SK-N-SH treated with all-trans-retinoic acid at 6 μM for 48 hours (cell line): ENCODE measurements at regions not wholly inside any gene's neighbourhood (a gene's known extent, or its start where the extent isn't known, plus 50 kb on each side); places are given as distances from the start of the nearest gene placed in this dataset.
A peak's percentile ranks its signal among the peaks of the same experiment; 100 is the strongest.

ENCODE experiments used
- ATAC-seq: fragments of 200-7000 bp; cut with Tn5 transposase; 3 replicates; pipeline ENCODE4 v1.9.1; 2020; ENCODE audit warnings: mild to moderate bottlenecking, moderate library complexity
- ARNTL ChIP-seq: fragments of 450-650 bp; formaldehyde crosslinking; IDR thresholded peaks from 2 replicates; pipeline ENCODE4 v1.5.0; 2020; ENCODE audit warnings: low read depth, mild to moderate bottlenecking, moderate library complexity, borderline replicate concordance
- BACH2 ChIP-seq: fragments of 250-450 bp; sonication (Bioruptor Pico); IDR thresholded peaks from 2 replicates; pipeline ENCODE4 v1.9.0; 2021; ENCODE audit warnings: mild to moderate bottlenecking, borderline replicate concordance
- CREB5 ChIP-seq: fragments of 250-450 bp; sonication (Bioruptor Pico); IDR thresholded peaks from 2 replicates; pipeline ENCODE4 v1.5.1; 2020; ENCODE audit warnings: low read depth, mild to moderate bottlenecking, moderate library complexity
- CSDC2 ChIP-seq: fragments of 250-450 bp; sonication (Bioruptor Pico); IDR thresholded peaks from 2 replicates; pipeline ENCODE4 v1.5.0; 2020; ENCODE audit warnings: mild to moderate bottlenecking, moderate library complexity
- CSRNP3 ChIP-seq: fragments of 250-450 bp; sonication (Bioruptor Pico); IDR thresholded peaks from 2 replicates; pipeline ENCODE4 v1.5.1; 2021; ENCODE audit warnings: mild to moderate bottlenecking, moderate library complexity
- ESRRG ChIP-seq: fragments of 250-450 bp; sonication (Bioruptor Pico); IDR thresholded peaks from 2 replicates; pipeline ENCODE4 v1.6.1; 2021; ENCODE audit warnings: mild to moderate bottlenecking
- ISL1 ChIP-seq: fragments of 250-450 bp; sonication (Bioruptor Pico); IDR thresholded peaks from 2 replicates; pipeline ENCODE4 v2.1.2; 2022; ENCODE audit warnings: mild to moderate bottlenecking, moderate library complexity
- POU6F1 ChIP-seq: fragments of 250-450 bp; sonication (Bioruptor Pico); IDR thresholded peaks from 2 replicates; pipeline ENCODE4 v1.8.0; 2021; ENCODE audit warnings: low read depth, mild to moderate bottlenecking, moderate library complexity, borderline replicate concordance
- PPARA ChIP-seq: fragments of 250-450 bp; sonication (Bioruptor Pico); IDR thresholded peaks from 2 replicates; pipeline ENCODE4 v1.5.0; 2020; ENCODE audit warnings: mild to moderate bottlenecking, borderline replicate concordance
- RARB ChIP-seq: fragments of 250-450 bp; sonication (Bioruptor Pico); IDR thresholded peaks from 2 replicates; pipeline ENCODE4 v1.8.0; 2021; ENCODE audit warnings: mild to moderate bottlenecking, moderate library complexity
- SNAI2 ChIP-seq: fragments of 250-450 bp; sonication (Bioruptor Pico); IDR thresholded peaks from 2 replicates; pipeline ENCODE4 v1.5.0; 2020; ENCODE audit warnings: mild to moderate bottlenecking, moderate library complexity
- TCF4 ChIP-seq: fragments of 250-450 bp; sonication (Bioruptor Pico); IDR thresholded peaks from 2 replicates; pipeline ENCODE4 v1.8.0; 2021; ENCODE audit warnings: mild to moderate bottlenecking, moderate library complexity, borderline replicate concordance
- TOX ChIP-seq: fragments of 250-450 bp; sonication (Bioruptor Pico); IDR thresholded peaks from 2 replicates; pipeline ENCODE4 v1.8.0; 2021; ENCODE audit warnings: mild to moderate bottlenecking, moderate library complexity, borderline replicate concordance
- ZC3H10 ChIP-seq: fragments of 250-450 bp; sonication (Bioruptor Pico); IDR thresholded peaks from 2 replicates; pipeline ENCODE4 v1.5.1; 2021; ENCODE audit warnings: mild to moderate bottlenecking, moderate library complexity
- ZFP3 ChIP-seq: fragments of 250-450 bp; sonication (Bioruptor Pico); IDR thresholded peaks from 2 replicates; pipeline ENCODE4 v1.5.0; 2020; ENCODE audit warnings: mild to moderate bottlenecking, moderate library complexity
- ZNF70 ChIP-seq: fragments of 450-650 bp; formaldehyde crosslinking; IDR thresholded peaks from 2 replicates; pipeline ENCODE4 v1.5.0; 2020; ENCODE audit warnings: mild to moderate bottlenecking, moderate library complexity
- ZNF8 ChIP-seq: fragments of 450-650 bp; formaldehyde crosslinking; IDR thresholded peaks from 2 replicates; pipeline ENCODE4 v1.5.0; 2020; ENCODE audit warnings: mild to moderate bottlenecking, moderate library complexity
- TF ChIP-seq, protein P1 (sequence below): fragments of 250-450 bp; sonication (Bioruptor Pico); IDR thresholded peaks from 2 replicates; pipeline ENCODE4 v1.5.0; 2020; ENCODE audit warnings: mild to moderate bottlenecking, moderate library complexity
- TF ChIP-seq, protein P2 (sequence below): fragments of 250-450 bp; sonication (Bioruptor Pico); IDR thresholded peaks from 2 replicates; pipeline ENCODE4 v1.8.0; 2020; ENCODE audit warnings: mild to moderate bottlenecking, moderate library complexity, borderline replicate concordance

- no peak for TF ChIP-seq POU6F1 (CRISPR knock-in tag)
- TF ChIP-seq ZNF70 (CRISPR knock-in tag) = no peak
- TF ChIP-seq, all 23 proteins: peak for 3
These were observed 136.1 kb upstream of the MAP1LC3B2 start (continued) for GRCh38 chr12:116423094-116423493.

DNA sequence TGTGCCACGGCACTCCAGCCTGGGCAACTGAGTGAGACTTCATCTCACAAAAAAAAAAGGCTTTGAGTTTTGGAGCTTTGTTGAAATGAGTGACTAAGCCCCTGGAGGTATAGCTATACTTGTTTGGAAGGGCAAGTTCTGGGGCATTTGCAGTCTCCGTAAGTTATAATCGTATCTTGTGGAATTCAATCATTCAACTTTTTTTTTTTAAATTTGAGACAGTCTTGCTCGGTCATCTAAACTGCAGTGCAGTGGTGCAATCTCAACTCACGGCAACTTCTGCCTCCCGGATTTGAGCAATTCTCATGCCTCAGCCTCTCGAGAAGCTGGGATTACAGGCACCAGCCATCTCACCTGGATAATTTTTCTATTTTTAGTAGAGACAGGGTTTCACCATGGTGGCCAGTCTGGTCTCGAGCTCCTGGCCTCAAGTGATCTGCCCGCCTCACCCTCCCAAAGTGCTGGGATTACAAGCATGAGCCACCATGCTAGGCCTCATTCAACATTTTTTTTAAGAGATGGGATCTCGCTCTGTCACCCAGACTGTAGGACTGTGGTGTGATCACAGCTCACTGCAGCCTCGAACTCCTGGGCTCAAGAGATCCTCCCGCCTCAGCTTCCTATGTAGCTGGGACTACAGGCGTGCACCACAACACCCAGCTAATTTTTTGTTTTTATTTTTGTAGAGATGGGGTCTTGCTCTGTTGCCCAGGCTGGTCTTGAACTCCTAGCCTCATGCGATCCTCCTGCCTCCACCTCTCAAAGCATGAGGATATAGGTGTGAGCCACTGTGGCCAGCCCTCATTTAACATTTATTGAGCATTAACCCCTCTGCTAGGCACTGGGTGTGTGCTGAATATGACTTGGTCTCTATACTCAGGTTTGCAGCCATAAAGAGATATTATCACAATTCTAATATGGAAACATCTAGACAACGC, 133.7 kb upstream of the MAP1LC3B2 start:
- TF ChIP-seq SNAI2 (no peak), BACH2 (CRISPR knock-in tag) (no peak), CREB5 (CRISPR knock-in tag) (no peak), TCF4 (no peak), TOX (CRISPR knock-in tag) (no peak), ARNTL (no peak), CSDC2 (CRISPR knock-in tag) (no peak), ISL1 (CRISPR knock-in tag) (no peak), ZNF8 (CRISPR knock-in tag) (no peak), ESRRG (CRISPR knock-in tag) (no peak), PPARA (CRISPR knock-in tag) (no peak), RARB (CRISPR knock-in tag) (no peak), ZNF70 (CRISPR knock-in tag) (no peak), CSRNP3 (no peak), ZFP3 (no peak)
- TF ChIP-seq, protein P1, sequence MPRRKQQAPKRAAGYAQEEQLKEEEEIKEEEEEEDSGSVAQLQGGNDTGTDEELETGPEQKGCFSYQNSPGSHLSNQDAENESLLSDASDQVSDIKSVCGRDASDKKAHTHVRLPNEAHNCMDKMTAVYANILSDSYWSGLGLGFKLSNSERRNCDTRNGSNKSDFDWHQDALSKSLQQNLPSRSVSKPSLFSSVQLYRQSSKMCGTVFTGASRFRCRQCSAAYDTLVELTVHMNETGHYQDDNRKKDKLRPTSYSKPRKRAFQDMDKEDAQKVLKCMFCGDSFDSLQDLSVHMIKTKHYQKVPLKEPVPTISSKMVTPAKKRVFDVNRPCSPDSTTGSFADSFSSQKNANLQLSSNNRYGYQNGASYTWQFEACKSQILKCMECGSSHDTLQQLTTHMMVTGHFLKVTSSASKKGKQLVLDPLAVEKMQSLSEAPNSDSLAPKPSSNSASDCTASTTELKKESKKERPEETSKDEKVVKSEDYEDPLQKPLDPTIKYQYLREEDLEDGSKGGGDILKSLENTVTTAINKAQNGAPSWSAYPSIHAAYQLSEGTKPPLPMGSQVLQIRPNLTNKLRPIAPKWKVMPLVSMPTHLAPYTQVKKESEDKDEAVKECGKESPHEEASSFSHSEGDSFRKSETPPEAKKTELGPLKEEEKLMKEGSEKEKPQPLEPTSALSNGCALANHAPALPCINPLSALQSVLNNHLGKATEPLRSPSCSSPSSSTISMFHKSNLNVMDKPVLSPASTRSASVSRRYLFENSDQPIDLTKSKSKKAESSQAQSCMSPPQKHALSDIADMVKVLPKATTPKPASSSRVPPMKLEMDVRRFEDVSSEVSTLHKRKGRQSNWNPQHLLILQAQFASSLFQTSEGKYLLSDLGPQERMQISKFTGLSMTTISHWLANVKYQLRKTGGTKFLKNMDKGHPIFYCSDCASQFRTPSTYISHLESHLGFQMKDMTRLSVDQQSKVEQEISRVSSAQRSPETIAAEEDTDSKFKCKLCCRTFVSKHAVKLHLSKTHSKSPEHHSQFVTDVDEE = no peak
- no peak for ATAC-seq

GRCh38 chr12:116426391-116427136, 132.6 kb upstream of the MAP1LC3B2 start:
- ATAC-seq = peak; percentile 94
- TF ChIP-seq ZC3H10 (CRISPR knock-in tag) (no peak), CSDC2 (CRISPR knock-in tag) (0 out of 2 replicates have a peak, but pooled peaks have one; percentile 70), ISL1 (CRISPR knock-in tag) (peak; percentile 25)
- TF ChIP-seq, protein P2, sequence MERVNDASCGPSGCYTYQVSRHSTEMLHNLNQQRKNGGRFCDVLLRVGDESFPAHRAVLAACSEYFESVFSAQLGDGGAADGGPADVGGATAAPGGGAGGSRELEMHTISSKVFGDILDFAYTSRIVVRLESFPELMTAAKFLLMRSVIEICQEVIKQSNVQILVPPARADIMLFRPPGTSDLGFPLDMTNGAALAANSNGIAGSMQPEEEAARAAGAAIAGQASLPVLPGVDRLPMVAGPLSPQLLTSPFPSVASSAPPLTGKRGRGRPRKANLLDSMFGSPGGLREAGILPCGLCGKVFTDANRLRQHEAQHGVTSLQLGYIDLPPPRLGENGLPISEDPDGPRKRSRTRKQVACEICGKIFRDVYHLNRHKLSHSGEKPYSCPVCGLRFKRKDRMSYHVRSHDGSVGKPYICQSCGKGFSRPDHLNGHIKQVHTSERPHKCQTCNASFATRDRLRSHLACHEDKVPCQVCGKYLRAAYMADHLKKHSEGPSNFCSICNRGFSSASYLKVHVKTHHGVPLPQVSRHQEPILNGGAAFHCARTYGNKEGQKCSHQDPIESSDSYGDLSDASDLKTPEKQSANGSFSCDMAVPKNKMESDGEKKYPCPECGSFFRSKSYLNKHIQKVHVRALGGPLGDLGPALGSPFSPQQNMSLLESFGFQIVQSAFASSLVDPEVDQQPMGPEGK (CRISPR knock-in tag) = peak; percentile 13; the same call in 1 of the 2 replicates
